ENCODE measurements at regions not wholly inside any gene's neighbourhood (a gene's known extent, or its start where the extent isn't known, plus 50 kb on each side); places are given as distances from the start of the nearest gene placed in this dataset.

- TF ChIP-seq SPI1 (IDR thresholded peaks at IDR 0.05; ENCODE audit: borderline replicate concordance, low read depth) (no peak), GABPA (IDR thresholded peaks at IDR 0.05; ENCODE audit: low read depth) (no peak), POLR2AphosphoS5 (IDR thresholded peaks at IDR 0.05; ENCODE audit: low read depth) (no peak)
- TF ChIP-seq, protein P1, sequence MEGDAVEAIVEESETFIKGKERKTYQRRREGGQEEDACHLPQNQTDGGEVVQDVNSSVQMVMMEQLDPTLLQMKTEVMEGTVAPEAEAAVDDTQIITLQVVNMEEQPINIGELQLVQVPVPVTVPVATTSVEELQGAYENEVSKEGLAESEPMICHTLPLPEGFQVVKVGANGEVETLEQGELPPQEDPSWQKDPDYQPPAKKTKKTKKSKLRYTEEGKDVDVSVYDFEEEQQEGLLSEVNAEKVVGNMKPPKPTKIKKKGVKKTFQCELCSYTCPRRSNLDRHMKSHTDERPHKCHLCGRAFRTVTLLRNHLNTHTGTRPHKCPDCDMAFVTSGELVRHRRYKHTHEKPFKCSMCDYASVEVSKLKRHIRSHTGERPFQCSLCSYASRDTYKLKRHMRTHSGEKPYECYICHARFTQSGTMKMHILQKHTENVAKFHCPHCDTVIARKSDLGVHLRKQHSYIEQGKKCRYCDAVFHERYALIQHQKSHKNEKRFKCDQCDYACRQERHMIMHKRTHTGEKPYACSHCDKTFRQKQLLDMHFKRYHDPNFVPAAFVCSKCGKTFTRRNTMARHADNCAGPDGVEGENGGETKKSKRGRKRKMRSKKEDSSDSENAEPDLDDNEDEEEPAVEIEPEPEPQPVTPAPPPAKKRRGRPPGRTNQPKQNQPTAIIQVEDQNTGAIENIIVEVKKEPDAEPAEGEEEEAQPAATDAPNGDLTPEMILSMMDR (IDR thresholded peaks at IDR 0.05; ENCODE audit: insufficient read depth, low read length): no peak
Measured at GRCh38 chr13:68509734-68510621, 1279.8 kb upstream of the PCDH9 start.

All from HL-60 (cell line).